Gastroesophageal sphincter (tissue), 4 donors: ENCODE measurements at regions not wholly inside any gene's neighbourhood (a gene's known extent, or its start where the extent isn't known, plus 50 kb on each side); places are given as distances from the start of the nearest gene placed in this dataset.

Experiments used
- ATAC-seq: fragments of 150-250 bp; one replicate; pipeline ENCODE4 v1.9.1; 2016; ENCODE audit warnings: mild to moderate bottlenecking, moderate library complexity
- H3K27ac ChIP-seq, 4 donors: fragments of 200-600 bp; sonication (generic) in 3 of 4; 1 replicate in 3 of 4; 2 replicates in 1 of 4; pipeline ENCODE4 v1.5.1; 2016 to 2019
- H3K27me3 ChIP-seq: fragments of 200-600 bp; sonication (generic); one replicate; pipeline ENCODE4 v1.5.1; 2019
- H3K36me3 ChIP-seq, 2 donors: fragments of 200-600 bp; sonication (generic); one replicate each; pipeline ENCODE4 v1.5.1; 2019; ENCODE audit warnings: control low read depth in 1 of 2
- H3K4me1 ChIP-seq, 3 donors: fragments of 200-600 bp; sonication (generic); 1 replicate in 2 of 3; 2 replicates in 1 of 3; pipeline ENCODE4 v1.5.1; 2016 to 2019; ENCODE audit warnings: control low read depth in 2 of 3
- H3K4me3 ChIP-seq, 2 donors: fragments of 200-600 bp; sonication (generic); one replicate each; pipeline ENCODE4 v1.5.1; 2019; ENCODE audit warnings: mild to moderate bottlenecking in 1 of 2, moderate library complexity in 1 of 2
- H3K9me3 ChIP-seq, 3 donors: fragments of 200-600 bp; sonication (generic); one replicate each; pipeline ENCODE4 v1.5.1; 2017 to 2019; ENCODE audit warnings: control low read depth in 2 of 3
- CTCF ChIP-seq, 4 experiments: fragments of 200-600 bp in 2 of 4; fragments of 450-650 bp in 2 of 4; sonication (generic) in 1 of 4; IDR thresholded peaks; one replicate each; pipeline ENCODE4 v1.5.1; 2017 to 2019; ENCODE audit warnings: antibody characterized with exemption in 4 of 4, mild to moderate bottlenecking in 2 of 4, moderate library complexity in 2 of 4
- EP300 ChIP-seq: sonication (generic); formaldehyde crosslinking; IDR thresholded peaks from one replicate; pipeline ENCODE4 v1.6.1; 2017; ENCODE audit warnings: antibody characterized with exemption, mild to moderate bottlenecking
- POLR2A ChIP-seq, 2 donors: fragments of 450-650 bp; IDR thresholded peaks; one replicate each; pipeline ENCODE4 v1.6.1; 2017; ENCODE audit warnings: antibody characterized with exemption in 2 of 2, mild to moderate bottlenecking in 2 of 2, moderate library complexity in 1 of 2
- POLR2AphosphoS5 ChIP-seq: sonication (generic); formaldehyde crosslinking; IDR thresholded peaks from one replicate; pipeline ENCODE4 v1.6.1; 2017; ENCODE audit warnings: antibody characterized with exemption
- WGBS, 2 donors: methylation state at CpG; one replicate each; pipeline ENCODE4 v1.1.5; 2018; ENCODE audit warnings: low coverage in 1 of 2; 5-methylcytosine and 5-hydroxymethylcytosine counted together

GRCh38 chr10:71072823-71073210 is 139.6 kb upstream of the UNC5B start:
- no peak for ATAC-seq
- TF ChIP-seq EP300 (no peak), CTCF (IDR thresholded peaks at IDR 0.05) (no peak), POLR2AphosphoS5 (no peak), POLR2A (IDR thresholded peaks at IDR 0.05) (no peak)
- no peaks in the 10 kb centered on the region for H3K36me3 ChIP-seq
- H3K9me3 ChIP-seq = no peaks in the 10 kb centered on the region
- peaks cover 0 to 19% (median 0%) of the 10 kb centered on the region in 3 donors for H3K4me1 ChIP-seq
- no peak overlapping the region for H3K4me3 ChIP-seq
- H3K27ac ChIP-seq = no peak overlapping the region
- WGBS, 2 donors = 100% methylated on average over 1 of the region's 5 CpGs; no CpG with 5 or more reads in 1 of the 2 donors
- no peaks in the 10 kb centered on the region for H3K27me3 ChIP-seq

- peaks cover 0 to 19% (median 0%) of the 10 kb centered on the region in 3 donors for H3K4me1 ChIP-seq
- no peaks in the 10 kb centered on the region for H3K36me3 ChIP-seq
- H3K4me3 ChIP-seq = no peak overlapping the region
- H3K27me3 ChIP-seq = no peaks in the 10 kb centered on the region
- TF ChIP-seq CTCF (IDR thresholded peaks at IDR 0.05) (no peak), EP300 (no peak), POLR2A (IDR thresholded peaks at IDR 0.05) (no peak), POLR2AphosphoS5 (no peak)
- no peaks in the 10 kb centered on the region for H3K9me3 ChIP-seq
- WGBS, 2 donors = 68% methylated on average over 3 of the region's 12 CpGs; no CpG with 5 or more reads in 1 of the 2 donors
- no peak overlapping the region for H3K27ac ChIP-seq
- no peak for ATAC-seq
Observed at GRCh38 chr10:71073451-71074175, 138.8 kb upstream of the UNC5B start.

- Histone ChIP-seq H3K27me3 (no peaks in the 10 kb centered on the region), H3K4me3 (no peak overlapping the region), H3K9me3 (no peaks in the 10 kb centered on the region), H3K36me3 (no peaks in the 10 kb centered on the region), H3K4me1 (peaks cover 0 to 13% (median 0%) of the 10 kb centered on the region in 3 donors), H3K27ac (no peak overlapping the region)
- TF ChIP-seq CTCF (IDR thresholded peaks at IDR 0.05) (no peak), EP300 (no peak), POLR2A (IDR thresholded peaks at IDR 0.05) (no peak), POLR2AphosphoS5 (no peak)
- ATAC-seq = no peak
- 65 to 100% methylated on average over 2 to 3 of the region's 7 CpGs for WGBS, 2 donors
Observed at GRCh38 chr10:71074176-71074755, 138.1 kb upstream of the UNC5B start.

GRCh38 chr10:71075086-71075758 is 137.1 kb upstream of the UNC5B start:
- 33 to 83% methylated on average over 1 of the region's 8 CpGs for WGBS, 2 donors
- no peaks in the 10 kb centered on the region for H3K9me3 ChIP-seq
- no peaks in the 10 kb centered on the region for H3K27me3 ChIP-seq
- H3K4me1 ChIP-seq = peaks cover 0 to 9% (median 0%) of the 10 kb centered on the region in 3 donors
- ATAC-seq = no peak
- H3K27ac ChIP-seq = no peak overlapping the region
- no peak for TF ChIP-seq CTCF (IDR thresholded peaks at IDR 0.05)
- no peak for TF ChIP-seq POLR2AphosphoS5
- TF ChIP-seq POLR2A (IDR thresholded peaks at IDR 0.05) = no peak
- TF ChIP-seq EP300 = no peak
- H3K4me3 ChIP-seq = no peak overlapping the region
- no peaks in the 10 kb centered on the region for H3K36me3 ChIP-seq
